ENCODE measurements at regions not wholly inside any gene's neighbourhood (a gene's known extent, or its start where the extent isn't known, plus 50 kb on each side); places are given as distances from the start of the nearest gene placed in this dataset.

DNA sequence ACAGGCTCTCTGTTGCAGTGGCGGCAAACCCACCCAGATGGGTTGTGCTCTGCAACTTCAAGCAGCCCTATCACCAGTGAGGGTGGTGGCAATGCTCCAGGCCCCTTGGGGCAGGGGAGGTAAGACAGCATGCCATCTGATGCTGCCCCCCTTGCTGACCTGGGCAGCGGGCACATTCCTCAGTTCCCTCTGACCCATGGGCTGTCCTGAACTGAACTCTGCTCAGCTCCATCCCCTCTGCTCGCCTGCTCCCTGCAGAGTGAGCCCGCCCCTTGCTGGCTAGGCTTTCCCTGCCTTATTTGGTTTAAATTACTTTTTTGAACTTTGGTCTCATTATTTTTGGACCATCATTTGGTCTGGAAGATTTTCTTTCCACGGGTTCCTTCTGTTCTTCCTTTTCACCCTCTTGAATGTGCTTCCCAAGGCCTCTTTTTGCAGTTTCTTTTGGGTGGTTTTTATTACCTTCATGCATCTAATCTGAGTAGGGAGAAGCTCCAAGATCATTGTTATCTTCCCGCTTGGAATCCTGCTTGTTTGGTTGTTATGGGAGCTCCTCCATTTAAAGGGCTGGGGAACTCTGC lies 565.4 kb downstream of the TNS1 start:
- DNase-seq = no peak

DNA sequence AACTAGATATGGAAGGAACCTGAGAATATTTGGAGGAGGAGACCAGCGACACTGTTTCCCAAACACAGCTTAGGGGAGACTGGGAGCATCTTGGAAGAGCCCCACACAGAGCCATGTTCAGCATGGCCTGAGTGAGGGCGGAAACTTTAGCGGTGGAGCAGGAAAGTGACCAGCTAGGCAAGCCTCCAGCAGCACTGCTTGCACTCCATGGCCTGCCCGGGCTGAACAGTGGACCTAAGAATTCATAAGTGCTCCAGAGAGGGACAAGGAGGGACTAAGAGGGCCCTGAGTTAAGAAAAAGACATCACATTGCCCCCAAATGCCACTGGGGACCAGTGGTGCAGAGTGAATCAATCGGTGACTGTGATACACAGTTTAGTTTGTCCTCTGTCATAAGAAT lies 566.4 kb downstream of the TNS1 start:
- DNase-seq = no peak

DNA sequence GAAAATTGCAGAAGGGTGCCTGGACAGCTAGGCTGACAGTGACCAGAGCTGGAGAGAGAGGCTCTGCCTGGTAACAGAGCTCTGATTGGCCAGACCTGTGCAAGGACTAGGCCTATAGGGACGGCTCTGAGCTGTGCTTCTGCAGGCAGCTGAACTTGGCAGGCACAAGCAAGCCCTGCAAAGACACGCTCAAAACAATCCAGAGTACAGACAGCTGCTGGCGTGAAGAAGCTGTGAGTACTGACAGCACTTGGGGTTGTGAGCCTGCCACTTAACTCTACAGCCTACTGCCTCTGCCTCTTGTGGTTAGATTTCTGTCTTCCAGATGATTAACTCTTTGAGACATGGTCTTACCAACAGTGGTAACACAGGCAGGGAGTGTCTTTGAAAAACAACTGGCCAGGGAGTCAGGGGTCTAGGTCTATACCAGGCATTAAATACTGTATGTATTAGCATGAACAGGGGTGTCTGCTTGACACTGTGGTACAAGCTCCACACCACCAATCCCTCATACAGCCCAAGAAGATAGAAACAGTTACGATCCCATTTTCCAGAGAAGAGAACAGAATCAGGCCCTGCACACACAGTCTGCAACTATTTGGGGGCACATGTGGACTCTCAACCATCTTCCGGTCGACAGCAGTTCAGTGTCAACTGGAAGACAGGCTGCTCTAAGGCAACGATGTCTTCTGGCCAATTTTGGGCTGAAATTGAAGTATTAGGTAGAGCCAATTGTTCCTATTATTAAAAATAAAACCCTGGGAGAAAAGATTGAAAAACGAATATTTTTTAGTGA lies 568.4 kb downstream of the TNS1 start:
- DNase-seq = no peak

DNA sequence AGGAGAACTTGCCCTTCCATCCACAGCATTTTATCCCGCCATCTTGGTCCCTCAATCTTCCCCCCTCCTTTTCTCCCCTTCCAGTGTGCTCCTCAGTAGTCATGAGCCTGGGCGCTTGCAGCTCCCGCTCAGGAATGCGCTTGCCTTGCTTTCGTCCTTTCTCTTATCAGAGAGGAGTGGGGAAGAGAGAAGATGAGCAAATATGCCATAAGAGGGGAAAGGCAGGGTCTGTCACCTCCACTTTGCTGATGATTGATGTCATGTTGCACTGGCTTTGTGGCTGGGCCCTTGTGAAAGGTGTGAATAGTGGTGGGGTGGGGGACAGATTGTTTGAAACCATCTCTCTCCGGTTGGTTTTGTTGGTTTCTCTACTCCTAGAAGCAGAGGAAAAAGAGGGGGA lies 569.3 kb downstream of the TNS1 start:
- DNase-seq = no peak

DNA sequence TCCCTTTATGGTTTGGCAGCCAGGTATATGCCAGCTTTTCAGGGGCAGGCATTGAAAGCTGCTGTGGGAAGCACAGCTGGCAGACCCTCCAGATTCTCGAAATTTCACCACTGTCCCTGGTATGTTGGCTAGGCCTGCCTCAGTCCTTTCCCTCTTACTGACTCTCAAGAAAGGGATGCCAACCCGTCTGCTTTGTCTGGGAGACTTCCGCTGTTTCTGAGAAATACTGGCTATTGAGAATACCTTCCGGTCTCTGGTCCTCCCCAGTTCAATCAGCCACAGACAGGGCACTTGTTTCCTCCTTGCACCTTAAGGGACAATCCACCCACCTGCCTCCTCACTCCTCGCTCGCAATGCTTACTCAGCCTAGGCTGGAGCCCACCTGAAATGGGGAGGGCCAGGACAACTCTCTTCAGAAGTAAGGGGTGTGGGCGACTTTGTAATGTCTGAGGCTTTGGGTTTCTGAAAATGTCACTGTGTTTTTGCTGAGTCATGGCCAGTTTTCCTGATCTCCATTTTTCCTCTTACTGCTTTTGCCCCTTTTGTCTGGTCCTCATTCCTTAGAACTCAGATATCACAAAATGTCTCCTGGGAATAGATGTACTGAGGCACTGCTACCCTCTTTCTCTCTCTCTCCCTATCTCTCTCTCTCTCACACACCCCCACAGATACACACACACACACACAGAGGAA lies 571.1 kb downstream of the TNS1 start:
- no peak for DNase-seq

DNA sequence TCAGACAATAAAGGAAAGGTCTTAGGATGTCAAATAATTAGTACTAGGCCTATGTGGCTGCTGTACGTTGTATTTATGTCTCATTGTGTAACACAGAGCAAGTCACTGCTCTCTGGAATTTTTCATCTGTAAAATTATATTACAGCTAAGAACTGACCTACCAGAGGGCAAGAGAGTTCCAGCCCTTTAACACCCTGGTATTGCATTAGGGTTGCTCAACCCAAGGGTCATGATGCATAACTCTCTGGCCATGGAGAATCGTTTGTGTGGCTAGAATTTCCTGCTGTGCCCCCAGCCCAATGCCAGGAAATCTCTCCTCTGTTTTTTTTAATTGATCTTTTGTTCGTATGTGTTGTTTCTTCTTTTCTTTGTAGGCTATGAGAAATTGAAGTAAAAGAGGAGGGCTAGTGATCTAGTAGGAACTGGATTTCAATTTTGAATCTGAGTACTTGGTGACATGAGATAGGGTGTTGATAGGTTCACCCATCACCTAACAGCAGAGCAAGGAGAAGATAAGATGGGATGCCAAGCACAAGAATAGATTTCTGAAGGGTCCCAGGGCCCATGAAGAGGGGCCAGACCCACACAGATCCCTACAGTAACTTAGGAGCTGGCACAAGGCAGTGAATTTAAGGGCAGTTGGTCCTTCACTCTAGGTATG lies 571.2 kb upstream of the TNP1 start:
- no peak for DNase-seq

DNA sequence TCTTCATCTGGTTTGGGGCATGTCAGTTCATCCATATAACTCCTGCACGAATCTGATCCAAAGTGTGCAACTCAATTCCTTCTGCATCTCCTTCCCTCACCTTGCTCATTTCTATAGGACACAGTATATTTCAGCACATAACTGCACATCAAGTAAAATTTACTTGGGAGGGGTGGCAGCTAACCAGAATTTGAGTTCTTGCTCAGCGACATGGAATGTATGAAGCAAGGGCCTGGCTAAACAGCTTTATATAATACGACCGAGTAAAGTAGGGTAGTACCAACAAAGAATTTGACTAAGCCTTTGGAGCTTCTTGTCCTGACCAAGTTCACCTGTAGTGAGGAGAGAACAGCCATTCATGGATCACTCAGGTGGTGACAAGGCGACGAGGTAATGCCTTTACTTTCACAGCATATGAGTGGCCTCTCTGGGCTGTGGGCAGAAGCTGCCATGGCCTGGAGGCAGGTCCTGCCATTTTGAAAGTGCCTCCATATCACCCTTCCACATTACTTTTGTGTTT lies 570.2 kb upstream of the TNP1 start:
- no peak for DNase-seq

DNA sequence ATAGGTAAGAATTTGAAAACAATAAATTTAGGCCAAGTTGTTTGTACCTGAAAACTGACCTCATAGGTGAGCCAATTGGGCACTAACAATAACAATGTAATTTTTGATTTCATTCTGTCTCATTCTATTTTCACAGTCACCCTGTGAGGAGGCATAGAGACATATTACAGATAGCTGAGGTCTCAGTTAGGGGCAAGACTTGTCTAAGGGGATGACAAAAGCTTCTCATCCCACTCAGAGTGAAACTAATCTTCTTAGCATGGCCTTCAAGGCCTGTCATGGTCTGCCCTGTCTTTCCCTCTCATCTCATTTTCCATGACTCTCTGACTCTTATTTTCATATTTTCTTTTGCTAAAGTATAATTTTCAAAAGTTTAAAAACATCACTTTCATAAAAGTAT lies 562.0 kb upstream of the TNP1 start:
- no peak for DNase-seq

DNA sequence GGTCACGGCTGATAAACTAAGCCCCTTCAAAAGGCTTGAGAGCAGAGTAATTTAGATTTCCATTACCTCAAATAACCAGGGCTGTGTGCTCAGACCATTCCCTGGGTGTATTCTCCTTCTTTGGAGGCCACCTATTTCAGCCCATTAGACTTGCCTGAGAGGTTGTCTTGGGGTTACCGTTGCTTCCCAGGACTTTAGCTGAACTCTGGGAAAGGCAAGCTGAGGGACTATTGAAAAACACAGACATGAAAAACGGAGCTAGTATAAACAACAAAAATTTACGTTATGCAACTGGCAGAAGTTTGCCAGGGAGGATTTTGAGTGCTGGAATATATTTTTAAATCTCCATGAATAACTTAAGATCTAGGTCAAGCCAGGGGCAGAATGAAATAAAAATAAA lies 561.0 kb upstream of the TNP1 start:
- no peak for DNase-seq

DNA sequence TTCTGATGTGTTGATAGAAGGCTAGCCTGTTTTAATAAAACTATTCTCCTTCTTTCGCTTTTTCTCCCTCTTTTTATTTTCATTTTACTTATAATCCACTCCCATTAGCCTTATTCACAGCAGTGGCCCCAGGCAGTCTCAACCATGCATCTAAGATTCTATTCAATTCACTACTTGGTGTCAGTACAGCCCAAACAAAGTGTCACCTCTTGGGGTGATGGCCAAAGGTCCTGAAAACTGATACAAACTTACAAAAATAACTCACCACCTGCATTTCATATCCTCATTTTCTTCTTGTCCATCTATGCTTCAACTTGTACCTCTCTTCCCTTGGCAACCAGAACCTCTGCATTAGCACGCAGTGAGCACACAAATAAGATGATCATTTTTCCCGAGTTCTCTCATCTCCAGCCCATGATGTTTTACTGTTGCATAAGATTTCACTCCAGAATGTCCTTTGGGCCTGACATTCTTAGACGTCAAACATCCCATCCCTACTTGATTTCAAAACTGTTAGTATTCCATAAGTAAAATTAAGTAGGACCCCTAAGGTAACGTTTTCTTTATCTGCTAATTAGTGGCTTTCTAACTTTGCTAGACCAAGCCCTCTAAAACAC lies 559.3 kb upstream of the TNP1 start:
- no peak for DNase-seq

DNA sequence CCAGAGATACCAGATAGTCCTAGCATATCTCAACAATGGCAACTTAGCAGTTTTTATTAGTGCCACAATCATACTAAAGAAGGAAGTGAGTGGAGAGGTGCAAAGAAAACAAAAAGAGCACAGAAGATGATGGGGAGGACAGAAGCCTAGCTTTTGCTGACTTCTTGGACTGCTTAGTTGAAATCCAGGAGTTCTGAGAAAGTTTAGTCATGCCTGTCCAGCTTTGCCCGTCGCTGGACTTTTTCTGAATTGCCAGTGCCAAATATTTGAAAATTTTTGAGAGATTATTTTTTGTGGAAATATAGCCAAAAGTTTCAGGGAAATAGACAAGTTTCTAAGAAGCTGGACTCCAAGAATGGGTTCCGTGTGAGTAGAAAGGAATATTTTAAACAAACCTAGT lies 558.7 kb upstream of the TNP1 start:
- DNase-seq = no peak

DNA sequence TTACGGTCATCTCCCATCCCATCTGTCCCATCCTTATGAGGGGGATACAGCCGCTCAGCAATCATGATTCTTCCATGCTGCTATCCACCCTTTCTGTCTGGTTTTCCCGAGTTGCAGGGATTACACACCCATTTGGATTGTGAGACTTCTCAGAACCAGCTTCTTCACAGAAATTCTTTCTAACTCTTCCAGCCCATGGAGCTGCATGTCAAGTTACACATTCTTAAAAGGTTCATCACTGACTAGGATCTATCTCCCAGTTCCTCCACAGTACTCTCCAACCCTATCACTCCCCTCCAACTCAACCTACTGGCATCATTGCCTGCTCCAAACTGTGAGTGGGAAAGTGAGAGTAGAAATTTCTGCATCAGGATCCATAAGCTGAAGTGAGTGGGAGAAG lies 558.2 kb upstream of the TNP1 start:
- no peak for DNase-seq

DNA sequence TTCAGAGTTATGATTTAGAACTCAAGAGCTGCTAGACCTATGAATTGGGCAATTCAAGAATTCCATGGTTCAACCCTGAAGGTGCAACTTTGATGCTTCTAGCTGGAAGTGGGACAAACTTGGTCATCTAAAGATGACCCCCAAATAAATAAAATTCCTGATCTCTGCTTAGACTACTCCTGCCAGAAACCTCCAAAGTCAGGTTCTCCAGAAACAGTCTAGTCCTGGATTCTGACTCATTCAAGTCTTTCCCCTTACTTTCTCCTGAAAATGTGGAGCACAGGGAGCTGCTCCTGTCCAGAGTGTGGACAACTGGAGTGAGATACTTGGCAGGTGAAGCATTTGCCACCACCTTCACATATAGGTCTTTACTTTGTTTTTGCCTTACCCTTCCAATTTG lies 557.7 kb upstream of the TNP1 start:
- DNase-seq = no peak

DNA sequence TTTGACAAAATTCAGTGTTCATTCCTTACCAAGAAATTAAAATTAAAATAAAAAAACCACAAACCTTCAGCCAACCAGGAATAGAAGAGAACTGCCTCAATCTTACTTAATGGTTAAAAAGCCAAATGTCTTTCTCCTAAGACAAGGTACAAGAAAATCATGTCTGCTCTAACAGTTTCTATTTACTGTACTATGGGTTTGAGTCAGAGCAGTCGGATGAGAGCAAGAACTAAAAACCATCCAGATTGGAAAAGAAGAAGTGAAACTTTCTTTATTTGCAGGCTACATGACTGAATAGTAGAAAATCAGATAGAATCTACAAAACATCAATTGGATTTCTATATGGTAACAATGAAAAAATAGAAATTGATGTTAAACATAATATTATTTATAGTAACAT lies 555.5 kb upstream of the TNP1 start:
- no peak for DNase-seq

DNA sequence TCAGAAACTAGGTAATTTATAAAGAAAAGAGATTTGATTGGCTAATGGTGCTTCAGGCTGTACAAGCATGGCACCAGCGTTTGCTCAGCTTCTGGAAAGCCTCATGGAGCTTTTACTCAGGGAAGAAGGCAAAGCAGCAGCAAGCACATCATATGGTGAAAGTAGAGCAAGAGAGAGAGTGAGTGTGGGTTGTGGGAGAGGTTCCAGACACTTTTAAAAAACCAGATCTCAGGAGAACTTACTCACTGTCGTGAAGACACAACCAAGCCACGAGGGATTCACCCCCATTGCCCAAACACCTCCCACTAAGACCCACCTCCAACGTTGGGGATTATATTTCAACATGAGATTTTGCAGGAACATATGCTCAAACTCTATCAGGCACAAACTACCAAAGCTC lies 554.6 kb upstream of the TNP1 start:
- DNase-seq = no peak

DNA sequence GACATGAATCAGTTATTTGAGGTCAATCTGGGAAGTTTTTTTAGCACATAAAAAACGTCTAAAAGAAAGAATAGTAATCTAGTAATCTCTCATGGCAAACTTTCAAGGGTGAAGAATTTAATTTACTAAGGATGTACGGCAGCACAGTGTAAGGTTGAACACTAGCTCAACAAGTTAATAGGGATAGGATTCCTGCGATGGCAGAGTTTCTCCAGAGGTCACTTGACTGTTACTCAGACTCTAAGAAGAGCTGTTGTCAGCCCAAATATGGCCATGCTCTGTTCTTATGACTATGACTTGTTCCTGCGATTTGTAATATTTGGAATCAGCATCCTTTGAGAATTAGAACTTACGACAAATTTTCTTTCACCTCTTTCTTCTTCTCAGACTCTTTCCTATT lies 553.3 kb upstream of the TNP1 start:
- DNase-seq = no peak

DNA sequence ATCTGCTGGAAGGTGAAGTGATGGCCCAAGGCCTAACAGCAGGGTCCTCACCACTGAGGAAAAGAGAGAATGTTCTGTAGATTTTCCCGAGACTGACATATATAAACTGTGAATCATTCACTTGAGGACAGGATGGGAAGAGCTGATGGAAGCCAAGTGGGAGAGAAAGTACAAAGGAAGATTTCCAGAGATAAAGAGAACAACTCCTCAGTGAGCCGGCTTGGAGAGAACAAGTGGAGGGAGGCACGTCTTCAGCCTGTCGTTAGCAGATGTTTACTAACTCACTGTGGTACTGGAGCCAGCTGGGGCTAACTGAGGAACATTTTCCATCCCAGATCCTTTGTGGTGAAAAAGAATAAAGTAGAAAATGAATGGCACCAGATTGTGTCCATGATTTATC lies 552.9 kb upstream of the TNP1 start:
- DNase-seq = no peak

DNA sequence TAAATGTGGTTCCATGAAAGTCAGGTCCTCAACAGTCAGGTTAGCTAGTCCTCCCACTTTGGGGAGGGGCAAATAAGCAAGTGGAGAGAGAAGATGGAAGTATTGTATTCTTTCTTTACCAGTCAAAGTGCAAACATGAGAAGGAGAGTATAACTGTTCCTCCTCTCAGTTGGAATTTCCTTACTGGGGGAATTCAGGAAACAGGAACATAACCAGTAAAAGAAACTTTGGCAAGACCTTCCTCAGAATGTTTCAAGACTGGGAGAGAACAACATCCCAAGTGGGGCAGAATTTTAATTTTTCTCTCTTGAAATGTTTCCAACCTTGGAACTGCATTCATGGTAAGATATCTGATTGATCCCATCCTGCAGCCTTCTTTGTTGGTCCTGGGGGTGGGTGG lies 552.4 kb upstream of the TNP1 start:
- DNase-seq = no peak

DNA sequence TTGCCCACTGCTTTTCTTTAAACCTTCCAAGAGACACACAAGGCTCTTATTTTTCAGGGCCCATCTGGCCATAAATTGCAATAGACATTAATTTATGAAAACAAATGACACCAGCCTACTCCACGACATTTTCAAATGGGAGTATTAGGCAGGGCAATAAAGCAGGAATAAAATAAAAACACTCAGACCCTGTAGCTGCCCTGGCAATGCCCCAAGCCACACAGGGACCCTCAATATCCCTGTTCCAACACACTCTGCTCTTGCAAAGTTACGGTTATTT lies 550.8 kb upstream of the TNP1 start:
- no peak for DNase-seq

DNA sequence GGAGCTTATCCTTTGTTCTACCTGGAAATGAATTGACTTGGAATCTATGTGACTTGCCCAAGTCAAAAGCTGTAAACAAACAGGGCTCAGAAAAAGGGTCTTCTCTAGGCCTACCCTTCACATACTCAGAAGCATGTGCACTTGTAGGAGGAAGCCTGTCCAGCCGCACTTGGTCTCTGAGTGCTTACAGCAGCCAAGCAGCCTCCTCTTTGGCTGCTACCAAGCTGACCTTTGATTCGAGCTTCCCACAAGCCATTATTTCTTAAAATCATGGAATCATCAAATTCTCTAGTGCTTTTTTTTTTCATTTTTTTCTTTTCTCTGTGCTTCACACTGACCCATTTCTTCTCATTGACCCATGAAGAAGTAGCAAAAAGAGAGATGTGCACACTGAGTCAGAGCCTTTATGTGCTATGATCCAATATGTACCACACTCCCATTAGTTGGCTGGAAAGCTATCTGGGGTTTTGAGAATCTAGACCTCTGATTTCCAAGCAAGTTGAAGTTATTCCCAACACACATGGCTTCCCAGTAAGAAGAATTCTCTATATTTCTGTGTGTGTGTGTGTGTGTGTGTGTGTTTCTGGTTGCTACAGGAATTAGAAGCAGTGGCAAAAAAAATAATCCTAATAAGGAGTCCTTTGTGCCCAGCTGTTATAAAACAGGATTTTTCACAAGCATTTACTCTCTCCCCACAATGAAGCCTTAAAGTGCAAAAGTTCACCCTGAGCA lies 550.3 kb upstream of the TNP1 start:
- no peak for DNase-seq

DNA sequence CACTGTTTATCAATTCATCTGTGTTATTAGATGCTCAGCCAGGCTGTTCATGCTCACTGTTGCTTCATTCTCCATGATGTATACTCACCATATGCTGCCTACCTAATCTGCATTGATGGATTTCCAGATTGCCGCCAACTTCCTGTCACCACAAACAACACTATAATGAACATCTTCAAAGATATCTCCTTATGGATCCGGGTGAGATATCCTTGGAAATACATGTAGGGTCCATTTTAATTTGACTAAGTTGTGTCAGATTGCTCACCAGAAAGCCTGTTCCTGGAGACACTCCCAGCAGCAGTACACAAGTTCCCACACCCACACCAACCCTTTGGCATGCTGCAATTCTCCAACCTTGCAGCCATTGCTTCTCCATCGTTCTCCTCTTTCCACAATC lies 547.5 kb upstream of the TNP1 start:
- no peak for DNase-seq

DNA sequence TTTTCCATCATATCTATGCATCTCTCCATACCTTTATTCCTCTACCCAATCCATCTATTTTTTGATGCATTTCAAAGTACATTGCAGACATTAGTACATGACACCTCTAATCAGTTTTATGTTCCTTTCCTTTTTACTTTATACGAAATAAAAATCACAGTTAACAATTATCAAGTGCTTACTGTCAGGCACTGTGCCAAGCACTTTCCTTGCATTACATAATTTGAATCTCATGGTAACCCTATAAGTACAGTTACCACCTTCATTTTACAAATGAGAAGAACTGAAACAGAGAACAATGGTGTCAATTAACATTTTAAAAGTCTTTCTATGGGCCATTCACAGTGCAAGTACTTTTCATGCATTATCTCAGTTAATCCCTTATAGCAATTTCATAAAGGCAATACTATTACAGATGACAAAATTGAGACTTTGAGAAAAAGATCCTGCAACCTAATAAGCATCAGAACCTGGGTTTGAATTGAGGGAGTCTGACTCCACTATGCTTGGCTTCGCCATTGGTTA lies 544.4 kb upstream of the TNP1 start:
- no peak for DNase-seq
